ENCODE measurements at regions not wholly inside any gene's neighbourhood (a gene's known extent, or its start where the extent isn't known, plus 50 kb on each side); places are given as distances from the start of the nearest gene placed in this dataset.

- TF ChIP-seq CTCF (conservative IDR thresholded peaks at IDR 0.05) (no peak), EZH2 (IDR thresholded peaks at IDR 0.05; ENCODE audit: low read depth) (no peak)
- intact Hi-C loops (cut with micrococcal nuclease; ENCODE audit: unreplicated experiment), result no loop called here
Observed at GRCh38 chr2:221753401-221753800, 181.3 kb upstream of the EPHA4 start.

GRCh38 chr2:221752781-221753180 is 180.7 kb upstream of the EPHA4 start:
- intact Hi-C loops (cut with micrococcal nuclease; ENCODE audit: unreplicated experiment), result no loop called here

More at GRCh38 chr2:221753401-221753800, 181.3 kb upstream of the EPHA4 start:
- H3K79me2 ChIP-seq (ENCODE audit: low read depth), result no peaks in the 10 kb centered on the region
- ChIA-PET CTCF (no interaction called here), POLR2A (ENCODE audit: unreplicated experiment) (no interaction called here)
- H3K36me3 ChIP-seq (ENCODE audit: low read depth), result no peaks in the 10 kb centered on the region
- no peak overlapping the region for H3K27ac ChIP-seq
- no peaks in the 10 kb centered on the region for H4K20me1 ChIP-seq (ENCODE audit: insufficient read depth)
- no peaks in the 10 kb centered on the region for H3K4me1 ChIP-seq (replicated peaks; ENCODE audit: insufficient read depth)
- no TSS peak for BruUV-seq (replicated peaks)
- H3K4me2 ChIP-seq, result no peak overlapping the region
- no peaks in the 10 kb centered on the region for H3K27me3 ChIP-seq (ENCODE audit: insufficient read depth, low read depth)
- no peak overlapping the region for H2AFZ ChIP-seq
- H3K9me2 ChIP-seq (ENCODE audit: insufficient read depth), result no peaks in the 10 kb centered on the region
- H3F3A ChIP-seq (ENCODE audit: insufficient read depth, low read depth), result no peaks in the 10 kb centered on the region
- H3K4me3 ChIP-seq, result no peak overlapping the region
- no peak for DNase-seq
- 0 out of 2 replicates have a peak, but pooled peaks cover 7% of the 10 kb centered on the region for H3K9me3 ChIP-seq (ENCODE audit: insufficient read depth, low read depth)

GRCh38 chr2:221750316-221750715 is 178.2 kb upstream of the EPHA4 start:
- no peak for DNase-seq
- Histone ChIP-seq H3K4me1 (replicated peaks; ENCODE audit: insufficient read depth) (0 out of 2 replicates have a peak, but pooled peaks cover 4% of the 10 kb centered on the region), H3K9me2 (ENCODE audit: insufficient read depth) (no peaks in the 10 kb centered on the region), H3K79me2 (ENCODE audit: low read depth) (no peaks in the 10 kb centered on the region), H3F3A (ENCODE audit: insufficient read depth, low read depth) (no peaks in the 10 kb centered on the region), H3K4me3 (no peak overlapping the region), H3K4me2 (no peak overlapping the region), H2AFZ (peak overlapping the region; percentile 48; the same call in 1 of the 2 replicates), H3K27me3 (ENCODE audit: insufficient read depth, low read depth) (no peaks in the 10 kb centered on the region), H3K36me3 (ENCODE audit: low read depth) (no peaks in the 10 kb centered on the region), H4K20me1 (ENCODE audit: insufficient read depth) (no peaks in the 10 kb centered on the region), H3K27ac (no peak overlapping the region), H3K9me3 (ENCODE audit: insufficient read depth, low read depth) (0 out of 2 replicates have a peak, but pooled peaks cover 7% of the 10 kb centered on the region)
- ChIA-PET POLR2A (ENCODE audit: unreplicated experiment) (no interaction called here), CTCF (no interaction called here)
- BruUV-seq (replicated peaks), result no TSS peak
- intact Hi-C loops (cut with micrococcal nuclease; ENCODE audit: unreplicated experiment), result no loop called here
- no peak for TF ChIP-seq CTCF (conservative IDR thresholded peaks at IDR 0.05)
- TF ChIP-seq EZH2 (IDR thresholded peaks at IDR 0.05; ENCODE audit: low read depth), result no peak

More at GRCh38 chr2:221752781-221753180, 180.7 kb upstream of the EPHA4 start:
- H2AFZ ChIP-seq, result no peak overlapping the region
- CTCF ChIA-PET, result no interaction called here
- no peak overlapping the region for H3K4me3 ChIP-seq
- no peaks in the 10 kb centered on the region for H3K27me3 ChIP-seq (ENCODE audit: insufficient read depth, low read depth)
- no peak overlapping the region for H3K4me2 ChIP-seq
- BruUV-seq (replicated peaks), result no TSS peak
- TF ChIP-seq CTCF (conservative IDR thresholded peaks at IDR 0.05), result no peak
- no peak for TF ChIP-seq EZH2 (IDR thresholded peaks at IDR 0.05; ENCODE audit: low read depth)
- H3K27ac ChIP-seq, result no peak overlapping the region
- H3K79me2 ChIP-seq (ENCODE audit: low read depth), result no peaks in the 10 kb centered on the region
- POLR2A ChIA-PET (ENCODE audit: unreplicated experiment), result no interaction called here
- 0 out of 2 replicates have a peak, but pooled peaks cover 7% of the 10 kb centered on the region for H3K9me3 ChIP-seq (ENCODE audit: insufficient read depth, low read depth)
- DNase-seq, result no peak
- no peaks in the 10 kb centered on the region for H3F3A ChIP-seq (ENCODE audit: insufficient read depth, low read depth)
- H3K36me3 ChIP-seq (ENCODE audit: low read depth), result no peaks in the 10 kb centered on the region
- no peaks in the 10 kb centered on the region for H3K4me1 ChIP-seq (replicated peaks; ENCODE audit: insufficient read depth)
- H3K9me2 ChIP-seq (ENCODE audit: insufficient read depth), result no peaks in the 10 kb centered on the region
- no peaks in the 10 kb centered on the region for H4K20me1 ChIP-seq (ENCODE audit: insufficient read depth)

Data from PC-9 (cell line).